ENCODE measurements at regions not wholly inside any gene's neighbourhood (a gene's known extent, or its start where the extent isn't known, plus 50 kb on each side); places are given as distances from the start of the nearest gene placed in this dataset.

- TF ChIP-seq CTCF (IDR thresholded peaks at IDR 0.05) (no peak), POLR2A (IDR thresholded peaks at IDR 0.05) (no peak)
Observed at GRCh38 chr4:35325908-35326453, 918.3 kb downstream of the ARAP2 start.
